ENCODE measurements at regions not wholly inside any gene's neighbourhood (a gene's known extent, or its start where the extent isn't known, plus 50 kb on each side); places are given as distances from the start of the nearest gene placed in this dataset.

DNA sequence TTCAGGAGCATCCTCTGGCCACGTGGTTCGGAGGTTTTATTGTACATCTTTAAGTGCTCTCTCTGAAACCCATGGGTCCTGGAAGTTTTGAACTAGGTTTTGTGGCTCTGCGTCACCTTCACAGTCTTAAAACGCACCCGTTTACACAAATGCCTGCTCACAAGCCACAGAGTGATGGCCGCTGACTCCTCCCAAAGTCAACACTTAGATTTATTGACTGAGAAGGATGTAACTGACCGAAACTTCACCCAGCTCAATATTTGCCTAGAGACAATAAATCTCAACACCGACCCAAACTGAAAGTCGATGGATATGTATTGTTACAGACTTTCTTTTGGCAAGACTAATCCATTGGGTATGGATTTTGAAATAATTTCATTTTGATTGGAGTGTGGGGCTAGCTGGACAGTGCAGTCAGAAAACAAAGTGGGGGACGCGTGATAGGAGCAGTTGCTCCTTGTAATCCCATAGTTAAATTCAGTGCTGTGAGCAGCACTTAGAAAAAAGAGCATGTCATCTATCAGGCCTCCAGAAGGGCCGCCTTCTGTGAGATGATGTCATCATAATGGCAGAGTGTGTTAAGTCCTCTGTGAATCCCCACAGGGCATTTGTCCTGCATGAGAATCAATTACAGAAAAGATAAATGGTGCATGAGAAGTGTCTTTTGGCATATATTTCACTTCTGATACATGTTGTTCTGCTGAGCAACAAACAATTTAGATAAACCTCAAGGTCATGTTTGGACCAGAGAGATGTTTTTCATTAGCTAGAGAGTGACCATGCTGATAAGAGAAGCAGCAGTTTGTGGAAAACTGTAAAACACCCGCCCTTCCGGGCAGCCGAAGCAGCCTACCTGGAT lies 183.7 kb downstream of the INO80D start:
- no peak for DNase-seq (ENCODE audit: low read depth in 4 of 4, low spot score in 3 of 4)

DNA sequence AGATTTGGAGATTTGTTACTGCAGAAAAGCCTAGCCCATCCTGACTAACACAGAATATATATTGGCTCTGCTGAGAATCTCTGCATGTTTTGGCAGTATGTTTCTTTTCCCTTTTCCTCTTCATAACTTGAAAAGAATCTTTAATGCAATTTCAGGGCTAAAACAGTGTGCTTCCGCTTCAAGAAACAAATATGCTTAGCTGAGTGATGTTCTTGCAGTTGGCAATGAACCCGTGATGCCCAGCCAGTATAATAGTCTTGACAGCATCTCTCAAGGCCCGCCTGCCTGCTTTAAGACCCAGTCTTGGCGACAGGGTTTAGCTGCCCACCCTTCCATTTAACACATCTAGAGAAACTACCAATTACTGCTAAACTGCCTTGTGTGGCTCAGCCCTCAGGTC lies 184.5 kb downstream of the INO80D start:
- no peak for DNase-seq (ENCODE audit: low read depth in 4 of 4, low spot score in 3 of 4)

DNA sequence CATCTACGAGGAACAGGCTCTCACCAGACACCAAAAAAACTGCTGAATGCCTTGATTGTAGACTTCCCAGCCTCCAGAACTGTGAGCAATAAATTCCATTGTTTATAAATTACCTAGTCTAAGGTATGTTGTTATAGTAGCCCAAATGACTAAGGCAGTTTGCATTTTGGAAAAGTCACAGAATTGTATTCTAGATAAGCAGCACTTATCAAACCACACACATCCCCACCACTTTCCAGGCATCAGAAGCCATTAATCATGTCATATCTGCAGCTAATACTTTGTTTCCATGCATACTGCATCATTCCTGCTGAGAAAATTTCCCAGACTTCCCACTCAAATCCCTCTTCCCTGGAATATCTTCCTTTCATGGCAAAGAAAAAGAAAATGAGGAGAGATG lies 187.2 kb downstream of the INO80D start:
- no peak for DNase-seq (ENCODE audit: low read depth in 4 of 4, low spot score in 3 of 4)

DNA sequence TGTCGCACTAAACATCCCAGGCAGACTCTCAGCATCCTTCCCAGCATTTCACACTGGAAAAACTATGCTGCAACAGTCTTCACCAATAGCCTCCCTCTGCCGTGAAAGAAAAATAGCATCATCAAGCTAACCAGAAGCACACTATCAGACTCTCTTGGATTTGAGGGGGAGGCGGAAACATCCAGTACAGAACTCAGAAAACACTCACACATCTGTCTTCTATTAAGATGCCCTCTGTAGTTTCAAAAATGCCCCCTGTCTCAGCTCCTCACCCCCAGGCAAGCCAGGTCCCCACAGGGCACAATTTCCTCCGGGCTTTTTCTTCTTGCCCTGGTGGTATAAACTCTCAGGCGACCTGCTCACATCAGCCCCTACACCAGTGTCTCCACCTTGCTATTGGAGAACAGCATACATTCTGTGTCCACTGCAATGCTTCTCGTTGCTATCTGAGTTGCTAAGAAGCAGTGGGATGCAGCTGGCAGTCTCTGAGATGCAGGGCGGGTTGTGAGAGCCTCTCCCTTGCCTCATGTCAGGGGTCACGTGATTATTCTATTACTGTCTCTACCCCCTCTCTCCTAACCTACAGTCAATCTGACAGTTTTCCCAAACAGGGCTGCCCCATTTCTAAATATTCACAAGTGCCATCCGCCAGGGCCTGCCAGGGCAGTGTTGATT lies 189.9 kb downstream of the INO80D start:
- DNase-seq (ENCODE audit: low read depth in 4 of 4, low spot score in 3 of 4) = no peak

DNA sequence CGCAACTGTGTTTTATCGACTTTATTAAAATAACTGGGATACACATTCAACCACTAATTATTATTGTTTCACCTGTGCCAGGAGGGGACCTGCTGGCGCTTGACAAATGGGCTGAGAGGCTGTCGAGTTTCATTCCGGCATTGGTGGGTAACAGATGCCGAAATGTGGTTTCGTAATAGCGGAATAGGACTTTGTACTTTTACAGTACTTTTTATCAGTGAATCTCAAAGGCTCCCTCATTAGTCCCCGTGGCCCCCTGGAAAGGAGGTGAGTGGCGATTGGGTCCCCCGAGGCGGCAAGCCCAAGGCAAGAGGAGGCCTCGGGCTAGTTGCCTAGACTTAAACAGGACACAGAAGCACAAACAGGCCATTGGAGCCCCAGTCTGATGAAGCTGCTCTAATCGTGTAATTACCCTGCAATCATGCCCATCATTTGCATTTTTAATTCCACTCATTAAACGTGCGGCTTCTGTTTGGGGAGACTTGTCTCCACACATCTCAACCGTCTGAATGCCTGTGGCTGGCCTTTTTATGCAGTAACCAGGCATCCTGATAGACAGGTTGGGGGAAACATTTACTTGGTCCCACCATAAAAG lies 193.2 kb downstream of the INO80D start:
- no peak for DNase-seq (ENCODE audit: low read depth in 4 of 4, low spot score in 3 of 4)

DNA sequence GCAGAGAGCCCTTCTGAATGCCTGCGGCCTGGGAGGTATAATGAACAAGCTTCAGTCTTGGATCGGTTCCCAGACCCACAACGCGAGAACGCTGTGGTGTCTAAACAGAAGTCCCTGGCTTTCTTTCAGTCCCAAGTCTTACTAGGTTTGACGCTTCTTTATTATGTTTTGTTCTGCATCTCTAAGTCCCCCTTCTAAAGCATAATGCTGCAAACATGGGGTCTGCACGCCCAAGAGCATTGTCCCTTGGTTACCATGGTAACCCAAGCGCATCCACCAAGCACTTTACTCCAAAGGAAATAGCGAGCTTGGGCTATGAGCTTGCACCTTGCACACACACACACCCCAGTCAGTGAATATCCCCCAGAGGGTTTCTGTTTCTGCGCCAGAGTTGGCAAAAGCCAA lies 193.7 kb downstream of the INO80D start:
- no peak for DNase-seq (ENCODE audit: low read depth in 4 of 4, low spot score in 3 of 4)

DNA sequence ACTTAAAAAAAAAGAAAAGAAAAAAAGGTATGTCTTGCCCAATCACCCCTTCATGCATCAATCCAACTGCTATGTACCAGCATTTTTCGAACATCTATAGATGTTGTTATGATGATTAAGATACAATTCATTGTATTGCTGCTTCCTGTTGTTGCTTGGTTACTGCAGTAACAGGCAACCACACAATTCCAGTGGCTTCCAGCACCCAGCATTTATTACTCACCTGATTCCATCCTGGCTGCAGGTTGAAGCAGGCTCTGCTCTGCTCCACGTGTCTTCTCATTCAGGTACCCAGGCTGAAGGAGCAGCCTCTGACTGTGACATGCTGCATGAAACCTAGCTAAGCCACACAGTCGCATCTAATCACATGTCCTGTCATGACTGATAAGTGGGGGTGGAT lies 196.9 kb downstream of the INO80D start:
- no peak for DNase-seq (ENCODE audit: low read depth in 4 of 4, low spot score in 3 of 4)

DNA sequence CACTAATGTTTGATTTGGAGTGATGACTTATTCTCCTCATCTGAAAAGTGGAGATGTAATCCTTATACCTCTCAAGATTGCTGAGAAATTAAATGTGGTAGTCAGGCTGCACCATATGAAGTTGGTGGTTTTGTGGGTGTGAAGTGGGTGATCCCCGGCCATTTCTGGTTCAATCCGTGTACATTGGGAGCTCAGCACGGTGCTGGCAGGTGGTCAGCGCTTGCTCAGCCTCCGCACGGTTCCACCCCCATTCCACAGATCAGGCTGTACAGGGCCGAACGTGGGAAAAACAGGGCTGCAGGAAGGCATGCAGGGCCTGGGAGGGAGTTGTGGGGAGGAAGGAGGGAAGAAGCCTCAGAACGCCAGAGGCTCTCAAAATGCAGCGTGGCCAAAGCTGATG lies 198.3 kb downstream of the INO80D start:
- DNase-seq (ENCODE audit: low read depth in 4 of 4, low spot score in 3 of 4) = no peak

DNA sequence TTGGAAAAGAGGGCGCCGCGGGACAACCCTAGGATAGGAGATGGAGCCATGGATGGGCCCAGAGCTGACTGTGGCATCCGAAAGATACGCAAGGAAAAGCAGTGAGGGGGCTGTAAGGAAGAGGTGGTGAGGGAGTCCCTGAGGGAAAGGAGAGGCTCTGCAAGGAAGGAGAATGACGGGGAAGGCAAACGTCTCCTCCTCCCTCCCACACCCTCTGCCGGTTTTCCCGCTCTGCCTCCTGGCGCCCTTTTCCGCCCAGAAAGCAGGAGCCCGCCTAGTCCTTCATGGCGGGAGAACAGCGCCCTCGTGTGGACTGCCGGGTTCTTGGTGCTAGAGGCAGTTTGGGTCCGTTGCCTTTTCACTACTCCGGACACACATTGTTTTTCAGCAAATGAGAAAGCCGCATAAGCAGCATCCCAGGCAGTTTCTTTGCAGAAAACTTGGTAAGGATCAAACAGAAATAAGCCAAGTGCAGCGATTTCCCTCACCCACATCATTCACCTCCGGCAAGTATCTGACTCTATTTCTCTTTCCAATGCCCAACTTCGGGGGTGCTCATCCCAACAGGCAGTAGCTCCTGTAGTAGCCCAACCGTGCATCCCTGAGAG lies 200.4 kb downstream of the INO80D start:
- peak; percentile 61 to 71 (median 66) for DNase-seq (ENCODE audit: low read depth in 4 of 4, low spot score in 3 of 4)

DNA sequence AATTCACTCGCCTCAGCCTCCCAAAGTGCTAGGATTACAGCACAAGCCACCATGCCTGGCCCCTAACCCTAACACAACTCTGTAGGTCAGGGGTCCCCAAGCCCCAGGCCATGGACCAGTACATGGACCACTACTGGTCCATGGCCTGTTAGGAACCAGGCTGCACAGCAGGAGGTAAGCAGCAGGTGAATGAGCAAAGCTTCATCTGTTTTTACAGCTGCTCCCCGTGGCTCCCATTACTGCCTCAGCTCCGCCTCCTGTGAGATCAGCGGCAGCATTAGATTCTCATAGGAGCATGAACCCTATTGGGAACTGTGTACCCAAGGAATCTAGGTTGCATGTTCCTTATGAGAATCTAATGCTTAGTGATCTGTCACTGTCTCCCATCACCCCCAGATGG lies 201.7 kb downstream of the NRP2 start:
- no peak for DNase-seq (ENCODE audit: low read depth in 4 of 4, low spot score in 3 of 4)

DNA sequence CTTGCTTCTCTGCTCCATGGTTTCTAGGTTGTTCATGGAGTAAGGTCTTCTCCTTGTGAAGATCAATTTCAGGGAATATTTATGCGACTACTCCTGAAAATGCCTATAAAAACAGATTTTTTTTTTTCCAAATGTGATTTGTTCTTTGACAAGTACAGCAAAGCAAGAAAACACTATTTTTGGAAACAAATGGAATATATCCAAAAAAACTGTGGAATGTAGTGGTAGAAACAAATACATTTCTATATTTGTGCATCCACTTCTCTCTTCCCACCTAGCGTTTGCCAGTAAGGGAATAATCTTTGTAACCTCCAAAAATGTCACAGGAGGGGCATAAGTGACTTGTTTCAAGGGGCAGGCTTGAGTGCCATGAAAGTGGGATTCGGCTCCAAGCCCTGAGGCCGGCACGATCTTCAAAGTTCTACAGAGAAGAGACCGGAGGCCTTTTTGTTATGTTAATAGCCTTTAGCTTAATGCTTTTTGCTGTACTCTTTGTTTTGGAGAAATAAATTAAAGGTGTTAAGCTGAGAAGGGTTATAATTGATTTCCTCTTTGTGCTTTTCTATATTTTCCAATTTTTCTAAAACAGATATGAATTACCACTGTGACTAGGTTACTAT lies 200.6 kb downstream of the NRP2 start:
- DNase-seq (ENCODE audit: low read depth in 4 of 4, low spot score in 3 of 4) = no peak

DNA sequence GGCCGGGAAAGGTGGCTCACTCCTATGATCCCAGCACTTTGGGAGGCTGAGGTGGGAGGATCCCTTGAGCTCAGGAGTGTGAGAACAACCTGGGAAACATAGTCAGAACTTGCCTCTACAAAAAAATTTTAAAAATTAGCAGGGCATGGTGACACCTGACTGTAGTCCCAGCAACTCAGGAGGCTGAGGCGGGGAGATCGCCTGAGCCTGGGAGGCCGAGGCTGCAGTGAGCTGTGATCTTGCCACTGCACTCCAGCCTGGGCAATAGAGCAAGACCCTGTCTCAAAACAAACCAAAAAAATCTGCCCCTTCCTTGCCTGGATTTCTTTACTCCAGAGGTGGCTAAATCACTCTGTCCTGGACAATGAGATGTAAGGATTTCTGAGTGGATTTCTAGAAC lies 197.7 kb downstream of the NRP2 start:
- DNase-seq (ENCODE audit: low read depth in 4 of 4, low spot score in 3 of 4) = no peak

DNA sequence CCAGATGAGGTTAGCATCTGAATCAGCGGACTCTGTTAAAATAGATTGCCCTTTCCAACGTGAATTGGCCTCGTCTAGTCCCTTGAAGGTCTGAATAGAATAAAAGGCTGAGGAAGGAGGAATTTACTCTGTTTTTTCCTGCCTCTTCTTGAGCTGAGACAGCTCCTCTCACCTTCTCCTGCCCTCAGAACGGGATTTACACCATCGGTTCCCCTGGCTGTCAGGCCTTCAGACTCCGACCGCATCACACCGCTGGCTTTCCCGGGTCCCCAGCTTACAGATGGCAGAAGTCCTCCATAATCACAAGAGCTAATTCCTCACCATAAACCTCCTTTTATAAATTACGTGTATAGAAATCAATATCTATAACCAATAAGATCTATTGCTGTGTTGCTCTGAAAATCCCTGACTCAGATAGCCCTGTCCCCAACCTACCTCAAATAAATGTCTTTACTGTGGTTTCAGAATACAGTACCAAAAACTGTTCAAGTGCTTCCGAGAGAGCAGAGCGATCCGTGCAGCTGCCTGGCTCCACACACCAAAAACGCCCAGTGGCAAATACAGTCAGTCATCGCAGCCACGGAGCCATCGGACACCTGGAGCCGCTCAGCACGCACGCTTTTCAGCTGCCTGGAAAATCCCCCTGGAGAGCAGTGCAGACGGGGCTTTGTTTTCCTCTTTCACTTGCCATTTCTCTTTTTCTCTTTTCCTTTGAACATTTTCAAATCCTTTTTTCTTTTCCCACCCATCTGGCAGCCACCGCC lies 196.9 kb downstream of the NRP2 start:
- no peak for DNase-seq (ENCODE audit: low read depth in 4 of 4, low spot score in 3 of 4)

DNA sequence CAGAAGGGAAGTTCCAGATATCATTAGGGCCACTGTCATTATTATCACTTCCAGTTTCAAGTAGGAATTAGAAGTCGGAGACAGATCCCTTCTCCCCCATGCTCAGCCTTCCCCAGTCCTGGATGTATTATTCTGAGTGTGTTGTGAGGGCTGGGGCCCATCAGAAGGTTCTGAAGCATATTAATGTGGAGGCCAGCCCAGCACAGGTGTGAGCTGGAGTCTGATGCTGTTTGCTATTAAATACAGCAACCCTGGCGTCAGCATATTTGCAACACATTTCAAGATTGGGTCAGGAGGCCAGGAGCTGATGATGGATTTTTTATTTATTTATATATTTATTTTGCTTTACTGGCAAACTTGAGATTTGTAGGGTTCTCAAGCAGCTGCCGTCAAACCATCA lies 195.2 kb downstream of the NRP2 start:
- DNase-seq (ENCODE audit: low read depth in 4 of 4, low spot score in 3 of 4) = no peak

DNA sequence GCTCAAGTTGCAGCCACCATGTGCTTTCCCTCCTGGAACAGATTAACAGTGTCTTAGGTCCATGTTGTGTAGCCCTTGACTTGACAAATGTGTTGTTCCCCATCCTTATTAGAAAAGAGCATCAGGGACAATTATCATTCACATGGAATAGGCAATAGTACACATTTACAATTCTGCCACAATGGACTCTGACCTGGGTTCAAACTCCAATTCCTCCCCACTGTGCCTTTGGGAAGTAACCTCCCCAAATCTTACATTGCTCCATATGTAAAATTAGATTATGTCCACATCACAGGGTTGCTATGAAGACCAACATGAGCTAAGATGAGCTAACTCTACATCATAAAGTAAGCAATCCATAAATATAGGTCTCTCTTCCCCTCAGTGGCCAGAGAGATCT lies 193.8 kb downstream of the NRP2 start:
- no peak for DNase-seq (ENCODE audit: low read depth in 4 of 4, low spot score in 3 of 4)

DNA sequence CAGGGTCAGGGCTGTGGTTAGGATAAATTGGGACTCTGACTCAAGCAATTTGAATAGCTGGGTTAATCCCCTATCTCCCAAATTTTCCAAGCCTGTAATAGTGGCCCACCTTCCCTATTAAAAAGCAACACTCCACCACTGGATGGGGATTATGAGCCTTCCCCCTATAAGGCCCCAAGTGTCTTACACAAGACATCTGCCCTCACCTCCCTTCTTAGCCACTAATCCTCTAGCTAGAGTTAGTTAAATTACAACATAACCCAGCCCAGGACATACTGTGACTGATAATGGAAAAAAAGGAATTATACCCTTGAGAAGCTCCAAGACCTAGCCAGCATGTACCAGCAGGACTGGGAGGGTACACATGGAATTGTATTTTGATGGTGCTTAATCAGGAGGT lies 190.4 kb downstream of the NRP2 start:
- DNase-seq (ENCODE audit: low read depth in 4 of 4, low spot score in 3 of 4) = no peak

DNA sequence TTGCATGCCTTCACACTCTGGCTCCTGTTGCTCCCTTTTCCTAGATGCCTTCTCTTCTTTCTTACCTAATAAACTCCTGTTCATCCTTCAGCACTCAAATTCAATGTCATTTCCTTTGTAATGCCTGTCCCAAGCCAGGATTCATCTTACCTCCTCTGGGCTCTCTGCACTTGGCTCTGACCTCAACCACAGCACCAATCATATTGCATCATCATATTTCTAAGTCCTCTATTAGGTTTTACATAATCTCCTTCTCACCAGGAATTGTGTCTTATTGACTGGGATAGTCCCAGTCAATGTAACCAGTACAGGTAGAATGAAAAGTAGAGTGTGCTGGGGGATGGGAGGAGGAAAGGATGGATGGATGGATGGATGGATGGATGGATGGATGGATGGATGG lies 187.1 kb downstream of the NRP2 start:
- no peak for DNase-seq (ENCODE audit: low read depth in 4 of 4, low spot score in 3 of 4)

DNA sequence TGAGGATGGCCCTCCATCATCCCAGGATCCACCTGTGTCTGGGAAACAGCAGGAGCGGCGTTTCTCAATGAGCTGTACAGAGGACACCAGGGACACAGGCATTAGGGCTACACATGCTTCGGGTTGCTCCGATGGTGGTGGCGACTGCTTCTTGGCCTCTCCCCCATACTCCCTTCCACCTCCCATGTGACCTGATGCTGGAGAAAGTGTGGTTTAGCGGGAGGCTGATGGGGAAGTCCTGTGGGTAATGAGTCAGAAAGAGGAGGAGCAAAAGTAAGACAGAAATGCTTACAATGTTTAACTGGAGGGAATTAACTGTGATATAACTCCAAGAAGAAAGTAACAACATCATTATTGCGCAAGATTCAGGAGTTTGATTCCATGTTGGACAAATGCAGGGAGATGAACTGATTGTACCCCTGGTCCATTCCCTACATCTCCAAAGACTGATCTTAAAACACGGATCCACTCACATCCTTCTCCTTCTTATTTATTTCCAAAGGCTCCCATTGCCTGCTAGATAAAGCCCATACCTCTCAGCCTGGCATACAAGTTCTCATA lies 186.6 kb downstream of the NRP2 start:
- DNase-seq (ENCODE audit: low read depth in 4 of 4, low spot score in 3 of 4) = no peak

DNA sequence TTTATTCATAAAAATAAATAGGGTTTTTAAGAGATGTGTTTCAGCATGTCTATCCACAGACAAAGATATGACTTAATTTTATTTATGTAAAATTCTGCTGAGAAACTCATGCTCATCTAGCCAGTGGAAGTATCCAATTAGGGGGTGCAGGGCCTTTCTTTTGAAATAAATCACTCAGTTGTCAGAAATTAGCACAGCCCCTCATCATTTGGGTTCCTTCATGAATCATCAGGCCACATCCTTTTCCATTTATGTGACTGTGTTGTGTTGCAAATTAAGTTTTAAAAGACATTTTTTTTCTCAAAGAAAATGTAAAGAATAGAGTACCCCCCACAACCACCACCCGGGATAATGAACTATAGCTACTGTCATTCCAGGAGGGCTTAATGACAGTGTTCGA lies 185.8 kb downstream of the NRP2 start:
- DNase-seq (ENCODE audit: low read depth in 4 of 4, low spot score in 3 of 4) = no peak

DNA sequence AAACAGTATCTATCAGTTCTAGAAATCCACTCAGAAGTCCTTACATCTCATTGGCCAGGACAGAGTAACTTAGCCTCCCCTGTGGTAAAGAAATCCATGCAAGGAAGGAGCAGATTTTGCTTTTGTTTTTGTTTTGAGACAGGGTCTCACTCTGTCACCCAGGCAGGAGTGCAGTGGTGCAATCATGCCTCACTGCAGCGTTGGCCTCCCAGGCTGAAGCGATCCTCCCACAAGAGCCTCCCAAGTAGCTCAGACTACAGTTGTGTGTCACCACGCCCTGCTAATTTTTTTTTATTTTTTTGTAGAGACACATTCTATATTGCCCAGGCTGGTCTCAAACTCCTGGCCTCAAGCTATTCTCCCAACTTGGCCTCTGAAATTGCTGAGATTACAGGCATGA lies 185.1 kb downstream of the NRP2 start:
- DNase-seq (ENCODE audit: low read depth in 4 of 4, low spot score in 3 of 4) = no peak
